ENCODE measurements at regions not wholly inside any gene's neighbourhood (a gene's known extent, or its start where the extent isn't known, plus 50 kb on each side); places are given as distances from the start of the nearest gene placed in this dataset.

DNA sequence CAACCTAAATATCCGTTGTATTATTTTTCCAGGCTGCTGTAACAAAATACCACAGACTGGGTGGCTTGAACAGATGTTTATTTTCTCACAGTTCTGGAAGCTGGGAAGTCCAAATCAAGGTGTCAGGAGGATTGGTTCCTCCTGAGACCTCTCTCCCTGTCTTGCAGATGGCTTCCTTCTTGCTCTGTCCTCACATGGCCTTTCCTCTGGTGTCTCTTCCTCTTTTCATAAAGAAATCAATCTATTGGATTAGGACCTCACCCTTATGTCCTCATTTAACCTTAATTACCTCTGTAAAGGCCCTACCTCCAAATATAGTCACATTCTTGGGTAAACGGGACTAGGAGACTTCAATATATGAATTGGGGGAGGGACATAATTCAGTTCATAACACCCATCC is 89.2 kb upstream of the PLCL2 start:
- no peak for DNase-seq (ENCODE audit: low spot score)
- ATAC-seq (ENCODE audit: low FRiP score): no peak
- TF ChIP-seq CTCF (IDR thresholded peaks at IDR 0.05): no peak

GRCh38 chr3:16797831-16798230 is 86.9 kb upstream of the PLCL2 start:
- no peak for TF ChIP-seq CTCF (IDR thresholded peaks at IDR 0.05)

DNA sequence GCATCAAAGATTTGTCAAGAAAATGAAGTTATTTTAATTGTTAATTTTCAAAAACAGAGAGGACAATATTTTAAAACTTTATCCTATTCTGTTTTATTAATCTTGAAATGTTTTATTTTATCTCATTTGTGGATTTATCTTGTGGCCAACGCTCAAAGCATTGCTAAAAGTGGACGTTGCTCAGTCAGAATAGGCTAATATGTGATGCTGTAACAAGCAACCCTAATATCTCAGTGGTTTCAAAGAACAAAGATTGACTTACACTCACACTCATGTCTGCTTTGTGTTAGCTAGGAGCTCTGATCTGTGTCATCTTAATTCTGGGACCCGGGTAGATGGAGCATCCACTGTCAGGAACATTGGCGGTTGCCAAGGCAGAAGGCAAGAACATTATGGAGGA is 86.0 kb upstream of the PLCL2 start:
- DNase-seq (ENCODE audit: low spot score) (no peak), ATAC-seq (ENCODE audit: low FRiP score) (no peak)
- TF ChIP-seq CTCF (IDR thresholded peaks at IDR 0.05): no peak

More at GRCh38 chr3:16797831-16798230, 86.9 kb upstream of the PLCL2 start:
- no peak for ATAC-seq (ENCODE audit: low FRiP score)
- no peak for DNase-seq (ENCODE audit: low spot score)

DNA sequence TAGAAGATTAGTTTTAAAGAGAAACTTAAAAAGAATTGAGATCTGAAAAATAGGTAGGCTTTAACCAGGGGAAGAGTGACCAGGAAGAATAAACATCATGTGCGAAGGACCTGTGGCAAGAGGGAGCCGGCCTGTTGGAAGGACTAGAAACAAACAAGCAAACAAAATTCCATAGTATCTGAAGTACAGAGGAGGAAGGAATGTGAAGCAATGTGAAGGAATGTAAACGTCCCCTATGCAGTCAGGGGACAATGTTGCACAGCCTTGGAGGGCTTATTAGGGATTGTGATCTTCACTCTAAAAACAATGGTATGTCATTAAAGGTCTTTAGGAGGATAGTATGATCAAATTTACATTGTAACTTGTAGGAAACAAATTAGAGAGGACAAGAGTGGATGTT is 84.4 kb upstream of the PLCL2 start:
- TF ChIP-seq CTCF (IDR thresholded peaks at IDR 0.05): no peak
- ATAC-seq (ENCODE audit: low FRiP score) (no peak), DNase-seq (ENCODE audit: low spot score) (no peak)

DNA sequence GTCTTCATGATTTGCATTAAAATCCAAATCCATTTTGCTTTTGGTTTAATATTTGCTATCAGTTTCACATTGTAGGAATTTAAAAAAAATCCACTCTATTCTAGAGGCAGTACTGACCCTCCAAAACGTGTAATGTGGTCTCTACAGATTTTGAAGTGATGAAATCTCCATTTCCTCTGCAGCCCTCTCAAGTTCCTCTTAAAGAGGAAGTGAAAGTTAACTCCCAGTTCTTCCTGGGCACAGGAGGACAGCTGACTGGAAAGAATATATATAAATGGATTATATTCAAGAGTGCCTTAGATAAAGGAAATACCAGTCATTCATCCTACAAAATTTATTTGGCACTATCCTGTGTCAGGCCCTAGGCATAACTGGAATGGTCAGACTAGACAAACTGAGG is 83.5 kb upstream of the PLCL2 start:
- ATAC-seq (ENCODE audit: low FRiP score): no peak
- TF ChIP-seq CTCF (IDR thresholded peaks at IDR 0.05): no peak
- no peak for DNase-seq (ENCODE audit: low spot score)

- no peak for ATAC-seq (ENCODE audit: low FRiP score)
- TF ChIP-seq CTCF (IDR thresholded peaks at IDR 0.05): no peak
- DNase-seq (ENCODE audit: low spot score): no peak
Observed at GRCh38 chr3:16801698-16802097, 83.1 kb upstream of the PLCL2 start.

- TF ChIP-seq CTCF (IDR thresholded peaks at IDR 0.05): no peak
- DNase-seq (ENCODE audit: low spot score) (no peak), ATAC-seq (ENCODE audit: low FRiP score) (no peak)
Observed at GRCh38 chr3:16802389-16802788, 82.4 kb upstream of the PLCL2 start.

Data from omental fat pad (tissue), 3 donors.